Right lobe of liver (tissue), 4 donors: ENCODE measurements at regions not wholly inside any gene's neighbourhood (a gene's known extent, or its start where the extent isn't known, plus 50 kb on each side); places are given as distances from the start of the nearest gene placed in this dataset.

ENCODE experiments used
- POLR2A ChIP-seq: fragments of 450-650 bp; IDR thresholded peaks from one replicate; pipeline ENCODE4 v1.6.1; 2017; ENCODE audit warnings: antibody characterized with exemption, mild to moderate bottlenecking
- TF ChIP-seq, protein P1 (sequence below), 4 donors: fragments of 200-600 bp in 3 of 4; fragments of 450-650 bp in 1 of 4; IDR thresholded peaks; one replicate each; pipeline versions ENCODE4 v1.5.1 to v1.8.0; 2016 to 2022; ENCODE audit warnings: antibody characterized with exemption in 4 of 4, mild to moderate bottlenecking in 2 of 4
- donor health status: DM: no; HTN: no; CAD: no.
- donor health status: DM: no; HTN: no; CAD: no.
- donor health status: DM: no; HTN: yes; CAD: no.

DNA sequence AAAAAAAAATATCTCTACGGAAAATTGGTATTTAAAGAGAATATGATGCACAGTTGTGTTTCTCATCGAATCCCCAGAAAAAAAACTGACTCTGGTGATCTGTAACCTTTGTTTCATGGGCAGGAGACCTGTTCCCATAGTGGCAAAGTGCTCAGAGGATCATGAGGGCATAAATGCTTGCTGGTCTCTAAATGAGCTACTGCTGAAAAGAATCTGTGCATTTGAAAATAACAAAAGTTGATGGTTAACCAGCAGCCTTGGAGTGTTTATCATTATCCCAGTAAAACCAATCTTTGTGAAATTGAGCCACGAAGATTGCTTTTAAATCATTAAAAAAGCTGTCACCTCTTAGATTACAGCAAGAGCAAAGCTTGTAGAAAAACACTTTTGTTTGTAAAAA, 775.4 kb downstream of the MTRR start:
- TF ChIP-seq POLR2A: no peak
- TF ChIP-seq, protein P1, sequence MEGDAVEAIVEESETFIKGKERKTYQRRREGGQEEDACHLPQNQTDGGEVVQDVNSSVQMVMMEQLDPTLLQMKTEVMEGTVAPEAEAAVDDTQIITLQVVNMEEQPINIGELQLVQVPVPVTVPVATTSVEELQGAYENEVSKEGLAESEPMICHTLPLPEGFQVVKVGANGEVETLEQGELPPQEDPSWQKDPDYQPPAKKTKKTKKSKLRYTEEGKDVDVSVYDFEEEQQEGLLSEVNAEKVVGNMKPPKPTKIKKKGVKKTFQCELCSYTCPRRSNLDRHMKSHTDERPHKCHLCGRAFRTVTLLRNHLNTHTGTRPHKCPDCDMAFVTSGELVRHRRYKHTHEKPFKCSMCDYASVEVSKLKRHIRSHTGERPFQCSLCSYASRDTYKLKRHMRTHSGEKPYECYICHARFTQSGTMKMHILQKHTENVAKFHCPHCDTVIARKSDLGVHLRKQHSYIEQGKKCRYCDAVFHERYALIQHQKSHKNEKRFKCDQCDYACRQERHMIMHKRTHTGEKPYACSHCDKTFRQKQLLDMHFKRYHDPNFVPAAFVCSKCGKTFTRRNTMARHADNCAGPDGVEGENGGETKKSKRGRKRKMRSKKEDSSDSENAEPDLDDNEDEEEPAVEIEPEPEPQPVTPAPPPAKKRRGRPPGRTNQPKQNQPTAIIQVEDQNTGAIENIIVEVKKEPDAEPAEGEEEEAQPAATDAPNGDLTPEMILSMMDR (IDR thresholded peaks at IDR 0.05): no peak
